HCT116 (cell line): ENCODE measurements at regions not wholly inside any gene's neighbourhood (a gene's known extent, or its start where the extent isn't known, plus 50 kb on each side); places are given as distances from the start of the nearest gene placed in this dataset.

Experiments used
- ATAC-seq: fragments of 200-7000 bp; cut with Tn5 transposase; 2 replicates; pipeline ENCODE4 v1.9.1; 2020; ENCODE audit warnings: mild to moderate bottlenecking, moderate library complexity
- BruUV-seq: library from RNA; stranded (reverse); fragments of 400-500 nt; replicated peaks from 2 replicates; lab custom pipeline; 2021; lab: Mats Ljungman, UMichigan
- CTCF ChIA-PET: fragments of 300-600 bp; sonication (Branson Sonifier 250); formaldehyde crosslinking; loops from one replicate; lab custom pipeline; 2021; ENCODE audit warnings: antibody characterized with exemption; lab: Charles Lee
- POLR2A ChIA-PET: fragments of 300-600, 350-600 bp; sonication (Branson Sonifier 250); formaldehyde crosslinking; loops from one replicate; lab custom pipeline; 2021; ENCODE audit warnings: antibody characterized with exemption; lab: Charles Lee
- RAD21 ChIA-PET, 2 experiments: fragments of 300-600 bp; sonication (Branson Sonifier 250); formaldehyde crosslinking; loops; one replicate each; lab custom pipeline; 2023; ENCODE audit warnings: low total read pairs in 2 of 2; ENCODE audit not compliant: uncharacterized antibody in 2 of 2, unreplicated experiment in 2 of 2, low non-redundant PET in 1 of 2; lab: Charles Lee
- DNase-seq: peaks from one replicate; pipeline ENCODE4 v3.0.0-alpha.2; 2010; ENCODE audit warnings: low read depth, low spot score
- H2AFZ ChIP-seq: fragments of 200-600 bp; shearing (Covaris generic), sonication (generic); 2 replicates; pipeline ENCODE4 v1.6.1; 2017; ENCODE audit warnings: low read depth, mixed run types, mixed read lengths, antibody characterized with exemption, low read length; ENCODE audit not compliant: poor library complexity, severe bottlenecking
- H3K27ac ChIP-seq: 2 replicates; pipeline ENCODE4 v1.5.1; 2012; ENCODE audit warnings: low read depth, low read length
- H3K27me3 ChIP-seq: fragments of 200-600 bp; sonication (generic); 2 replicates; pipeline ENCODE4 v1.6.1; 2016; ENCODE audit warnings: mixed run types, low read length, mixed read lengths; ENCODE audit not compliant: insufficient read depth
- H3K36me3 ChIP-seq, 2 experiments: fragments of 200-500 bp in 1 of 2; fragments of 200-600 bp in 1 of 2; sonication (Bioruptor generic) in 1 of 2; sonication (generic) in 1 of 2; 2 replicates each; pipeline versions ENCODE4 v1.5.1 to v1.6.1; 2014 to 2016; ENCODE audit warnings: low read length in 2 of 2, inconsistent platforms in 1 of 2, mixed read lengths in 1 of 2, mixed run types in 1 of 2; ENCODE audit not compliant: insufficient read depth in 2 of 2, control insufficient read depth in 1 of 2
- H3K4me1 ChIP-seq, 2 experiments: fragments of 200-600 bp in 1 of 2; sonication (generic) in 1 of 2; 2 replicates each; pipeline versions ENCODE4 v1.5.1 to v1.6.1; 2012 to 2017; ENCODE audit warnings: low read length in 2 of 2, inconsistent platforms in 1 of 2, mild to moderate bottlenecking in 1 of 2, mixed read lengths in 1 of 2, mixed run types in 1 of 2, moderate library complexity in 1 of 2; ENCODE audit not compliant: insufficient read depth in 2 of 2, control insufficient read depth in 1 of 2
- H3K4me2 ChIP-seq: fragments of 200-600 bp; sonication (generic); 2 replicates; pipeline ENCODE4 v1.6.1; 2017; ENCODE audit warnings: mixed run types, low read length, mixed read lengths
- H3K4me3 ChIP-seq, 2 experiments: fragments of 200-600 bp in 1 of 2; sonication (generic) in 1 of 2; replicated peaks in 1 of 2; 2 replicates each; pipeline ENCODE4 v1.5.1; 2011 to 2016; ENCODE audit warnings: low read length in 2 of 2, control low read depth in 1 of 2, low read depth in 1 of 2, mild to moderate bottlenecking in 1 of 2, mixed read lengths in 1 of 2, mixed run types in 1 of 2
- H3K79me2 ChIP-seq: fragments of 200-600 bp; sonication (generic); 2 replicates; pipeline ENCODE4 v1.6.1; 2017; ENCODE audit warnings: mild to moderate bottlenecking, mixed run types, low read length, moderate library complexity, mixed read lengths; ENCODE audit not compliant: insufficient read depth
- H3K9ac ChIP-seq: fragments of 200-600 bp; sonication (generic); 2 replicates; pipeline ENCODE4 v1.6.1; 2016; ENCODE audit warnings: low read length, mixed read lengths
- H3K9me2 ChIP-seq: fragments of 200-600 bp; sonication (generic), shearing (Covaris generic); 2 replicates; pipeline ENCODE4 v1.6.1; 2017; ENCODE audit warnings: mixed run types, mild to moderate bottlenecking, moderate library complexity; ENCODE audit not compliant: insufficient read depth
- H3K9me3 ChIP-seq, 2 experiments: fragments of 200-500 bp in 1 of 2; fragments of 200-600 bp in 1 of 2; sonication (Bioruptor generic) in 1 of 2; sonication (generic) in 1 of 2; 2 replicates each; pipeline ENCODE4 v1.6.1; 2014 to 2017; ENCODE audit warnings: low read length in 2 of 2, mixed read lengths in 2 of 2, inconsistent platforms in 1 of 2, low read depth in 1 of 2, mild to moderate bottlenecking in 1 of 2, mixed run types in 1 of 2, moderate library complexity in 1 of 2; ENCODE audit not compliant: control insufficient read depth in 1 of 2, insufficient read depth in 1 of 2
- H4K20me1 ChIP-seq: fragments of 200-600 bp; sonication (generic), shearing (Covaris generic); 2 replicates; pipeline ENCODE4 v1.6.1; 2017; ENCODE audit warnings: mixed run types, mild to moderate bottlenecking, moderate library complexity; ENCODE audit not compliant: insufficient read depth
- ATF3 ChIP-seq: IDR thresholded peaks from 2 replicates; pipeline ENCODE4 v1.6.1; 2012
- CBX3 ChIP-seq: IDR thresholded peaks from 2 replicates; pipeline ENCODE4 v1.6.1; 2012; ENCODE audit warnings: low read depth
- CEBPB ChIP-seq: IDR thresholded peaks from 2 replicates; pipeline ENCODE4 v1.6.1; 2012; ENCODE audit warnings: low read depth
- CTCF ChIP-seq, 3 experiments: fragments of 200-600 bp in 1 of 3; sonication (generic) in 1 of 3; IDR thresholded peaks in 2 of 3; conservative IDR thresholded peaks in 1 of 3; 2 replicates each; pipeline ENCODE4 v1.5.1; 2012 to 2017; ENCODE audit warnings: low read depth in 2 of 3, low read length in 2 of 3, antibody characterized with exemption in 1 of 3, borderline replicate concordance in 1 of 3, control low read depth in 1 of 3, mild to moderate bottlenecking in 1 of 3, mixed read lengths in 1 of 3, mixed run types in 1 of 3, moderate library complexity in 1 of 3; ENCODE audit not compliant: insufficient read depth in 1 of 3
- EGR1 ChIP-seq: IDR thresholded peaks from 2 replicates; pipeline ENCODE4 v1.6.1; 2012; ENCODE audit warnings: low read depth
- ELF1 ChIP-seq: IDR thresholded peaks from 2 replicates; pipeline ENCODE4 v1.6.1; 2012; ENCODE audit warnings: low read depth, borderline replicate concordance
- EZH2 ChIP-seq: fragments of 200-600 bp; sonication (generic); IDR thresholded peaks from 2 replicates; pipeline ENCODE4 v1.6.1; 2017; ENCODE audit warnings: antibody characterized with exemption, mixed run types
- EZH2phosphoT487 ChIP-seq: fragments of 200-600 bp; IDR thresholded peaks from 2 replicates; pipeline ENCODE4 v1.6.1; 2018; ENCODE audit warnings: antibody characterized with exemption, borderline replicate concordance
- FOSL1 ChIP-seq: IDR thresholded peaks from 2 replicates; pipeline ENCODE4 v1.6.1; 2012; ENCODE audit warnings: low read depth
- JUND ChIP-seq: IDR thresholded peaks from 2 replicates; pipeline ENCODE4 v1.6.1; 2012
- MAX ChIP-seq: IDR thresholded peaks from 2 replicates; pipeline ENCODE4 v1.6.1; 2012
- POLR2A ChIP-seq: IDR thresholded peaks from 2 replicates; pipeline ENCODE4 v1.7.0; 2011; ENCODE audit warnings: borderline replicate concordance; ENCODE audit not compliant: insufficient read depth, insufficient read length; ENCODE audit errors: extremely low read depth
- POLR2AphosphoS5 ChIP-seq: IDR thresholded peaks from 2 replicates; pipeline ENCODE4 v1.6.1; 2011; ENCODE audit warnings: mild to moderate bottlenecking, low read depth, low read length, moderate library complexity
- RAD21 ChIP-seq: IDR thresholded peaks from 2 replicates; pipeline ENCODE4 v1.6.1; 2012; ENCODE audit warnings: low read depth, mild to moderate bottlenecking
- SIN3A ChIP-seq: IDR thresholded peaks from 2 replicates; pipeline ENCODE4 v1.6.1; 2012; ENCODE audit warnings: low read depth
- SP1 ChIP-seq: IDR thresholded peaks from 2 replicates; pipeline ENCODE4 v1.6.1; 2012; ENCODE audit warnings: low read depth
- SRF ChIP-seq: IDR thresholded peaks from 2 replicates; pipeline ENCODE4 v1.6.1; 2012; ENCODE audit warnings: low read depth
- TCF7L2 ChIP-seq: IDR thresholded peaks from 2 replicates; pipeline ENCODE4 v1.7.0; 2011; ENCODE audit warnings: borderline replicate concordance, inconsistent platforms; ENCODE audit not compliant: insufficient read depth, insufficient read length; ENCODE audit errors: extremely low read depth
- YY1 ChIP-seq: IDR thresholded peaks from 2 replicates; pipeline ENCODE4 v1.6.1; 2011; ENCODE audit warnings: low read length, low read depth, moderate library complexity, mild to moderate bottlenecking; ENCODE audit not compliant: insufficient replicate concordance; ENCODE audit errors: extremely low read depth
- ZBTB33 ChIP-seq: IDR thresholded peaks from 2 replicates; pipeline ENCODE4 v1.6.1; 2011; ENCODE audit warnings: mild to moderate bottlenecking, low read length, moderate library complexity; ENCODE audit not compliant: insufficient replicate concordance; ENCODE audit errors: extremely low read depth
- ZFX ChIP-seq: fragments of 450-650 bp; IDR thresholded peaks from 2 replicates; pipeline ENCODE4 v1.6.1; 2017
- ZNF274 ChIP-seq: fragments of 200-500 bp; sonication (Bioruptor generic); IDR thresholded peaks from 2 replicates; pipeline ENCODE4 v1.6.1; 2014; ENCODE audit warnings: mild to moderate bottlenecking, low read depth, low read length, inconsistent platforms
- intact Hi-C: fragments of 100-400 bp; cut with micrococcal nuclease; formaldehyde crosslinking; loops from 2 replicates; pipeline ENCODE4 v1.10.0; 2022

- Histone ChIP-seq H3K79me2 (no peaks in the 10 kb centered on the region), H3K9ac (no peak overlapping the region), H3K9me2 (no peaks in the 10 kb centered on the region), H3K27me3 (no peaks in the 10 kb centered on the region), H3K27ac (no peak overlapping the region), H3K4me2 (peak overlapping the region; percentile 58), H3K36me3 (no peaks in the 10 kb centered on the region), H2AFZ (peak overlapping the region; percentile 17), H3K4me1 (peaks cover 26 to 65% of the 10 kb centered on the region in 2 experiments), H4K20me1 (no peaks in the 10 kb centered on the region), H3K4me3 (peak overlapping the region in 1 of 2 experiments; percentile 11; a peak in 1 of 4 replicates), H3K9me3 (no peaks in the 10 kb centered on the region)
- peak; percentile 78 for DNase-seq
- TF ChIP-seq TCF7L2 (no peak), CTCF (IDR thresholded peaks at IDR 0.05 in 2 of 3, conservative IDR thresholded peaks at IDR 0.05 in 1 of 3; ENCODE audit: borderline replicate concordance in 1 of 3, insufficient read depth in 1 of 3, low read depth in 2 of 3, low read length in 2 of 3) (no peak), MAX (peak; percentile 48), EZH2phosphoT487 (no peak), YY1 (no peak), JUND (peak; percentile 43; the same call in 1 of the 2 replicates), ZNF274 (no peak), CEBPB (no peak), EZH2 (no peak), POLR2A (no peak), ZFX (no peak), EGR1 (no peak), ATF3 (no peak), FOSL1 (peak; percentile 58; the same call in 1 of the 2 replicates), RAD21 (no peak), ZBTB33 (no peak), CBX3 (peak; percentile 10; the same call in 1 of the 2 replicates), SIN3A (no peak), SP1 (peak; percentile 58), POLR2AphosphoS5 (no peak), ELF1 (no peak), SRF (no peak)
- ChIA-PET CTCF (no interaction called here), RAD21 (no interaction called here), POLR2A (interaction anchor here (1.4 kb wide), 1 partner anchor 22 kb away, joined by 3 read pairs; no protein-coding TSS in a partner anchor)
- no TSS peak for BruUV-seq
- ATAC-seq = peak; percentile 81
- intact Hi-C loops = no loop called here
Observed at GRCh38 chr11:13118194-13118593, 109.1 kb downstream of the RASSF10 start.
